ENCODE measurements at regions not wholly inside any gene's neighbourhood (a gene's known extent, or its start where the extent isn't known, plus 50 kb on each side); places are given as distances from the start of the nearest gene placed in this dataset.
A peak's percentile ranks its signal among the peaks of the same experiment; 100 is the strongest.

GRCh38 chr7:3094701-3095445 lies 51.2 kb upstream of the CARD11 start:
- in situ Hi-C loops (cut with MboI; ENCODE audit: low sequenced_read_pairs), result no loop called here

GRCh38 chr7:3097734-3098133 lies 54.1 kb upstream of the CARD11 start:
- in situ Hi-C loops (cut with MboI; ENCODE audit: low sequenced_read_pairs), result no loop called here

More at GRCh38 chr7:3094701-3095445, 51.2 kb upstream of the CARD11 start:
- Histone ChIP-seq H3K4me3 (no peak overlapping the region), H3K9me3 (no peaks in the 10 kb centered on the region), H3K27me3 (ENCODE audit: low read depth) (no peaks in the 10 kb centered on the region), H3K36me3 (replicated peaks) (no peaks in the 10 kb centered on the region), H3K4me1 (no peaks in the 10 kb centered on the region)
- DNase-seq (ENCODE audit: low spot score in 2 of 2), result no peak

GRCh38 chr7:3102159-3102558 lies 58.5 kb upstream of the CARD11 start:
- H3K4me3 ChIP-seq, result no peak overlapping the region
- no peaks in the 10 kb centered on the region for H3K4me1 ChIP-seq
- in situ Hi-C loops (cut with MboI; ENCODE audit: low sequenced_read_pairs), result no loop called here
- H3K36me3 ChIP-seq (replicated peaks), result no peaks in the 10 kb centered on the region
- H3K9me3 ChIP-seq, result no peaks in the 10 kb centered on the region
- DNase-seq (ENCODE audit: low spot score in 2 of 2), result no peak
- H3K27me3 ChIP-seq (ENCODE audit: low read depth), result no peaks in the 10 kb centered on the region

More at GRCh38 chr7:3097734-3098133, 54.1 kb upstream of the CARD11 start:
- Histone ChIP-seq H3K27me3 (ENCODE audit: low read depth) (no peaks in the 10 kb centered on the region), H3K4me1 (no peaks in the 10 kb centered on the region), H3K36me3 (replicated peaks) (no peaks in the 10 kb centered on the region), H3K4me3 (no peak overlapping the region), H3K9me3 (no peaks in the 10 kb centered on the region)
- DNase-seq (ENCODE audit: low spot score in 2 of 2), result no peak

GRCh38 chr7:3103614-3104398 lies 60.1 kb upstream of the CARD11 start:
- H3K4me1 ChIP-seq, result no peaks in the 10 kb centered on the region
- H3K4me3 ChIP-seq, result no peak overlapping the region
- H3K36me3 ChIP-seq (replicated peaks), result no peaks in the 10 kb centered on the region
- no peaks in the 10 kb centered on the region for H3K27me3 ChIP-seq (ENCODE audit: low read depth)
- no peaks in the 10 kb centered on the region for H3K9me3 ChIP-seq
- DNase-seq (ENCODE audit: low spot score in 2 of 2), result no peak
- in situ Hi-C loops (cut with MboI; ENCODE audit: low sequenced_read_pairs), result no loop called here

- no peak overlapping the region for H3K4me3 ChIP-seq
- DNase-seq (ENCODE audit: low spot score in 2 of 2), result no peak
- no peaks in the 10 kb centered on the region for H3K36me3 ChIP-seq (replicated peaks)
- in situ Hi-C loops (cut with MboI; ENCODE audit: low sequenced_read_pairs), result no loop called here
- no peaks in the 10 kb centered on the region for H3K4me1 ChIP-seq
- H3K9me3 ChIP-seq, result no peaks in the 10 kb centered on the region
- H3K27me3 ChIP-seq (ENCODE audit: low read depth), result no peaks in the 10 kb centered on the region
These were observed 62.2 kb upstream of the CARD11 start for GRCh38 chr7:3105856-3106255.

- no peak overlapping the region for H3K4me3 ChIP-seq
- in situ Hi-C loops (cut with MboI; ENCODE audit: low sequenced_read_pairs), result no loop called here
These were observed 62.7 kb upstream of the CARD11 start for GRCh38 chr7:3106361-3106826.

GRCh38 chr7:3107228-3107763 lies 63.6 kb upstream of the CARD11 start:
- in situ Hi-C loops (cut with MboI; ENCODE audit: low sequenced_read_pairs), result no loop called here

More at GRCh38 chr7:3106361-3106826, 62.7 kb upstream of the CARD11 start:
- Histone ChIP-seq H3K36me3 (replicated peaks) (no peaks in the 10 kb centered on the region), H3K9me3 (no peaks in the 10 kb centered on the region), H3K4me1 (no peaks in the 10 kb centered on the region), H3K27me3 (ENCODE audit: low read depth) (no peaks in the 10 kb centered on the region)
- DNase-seq (ENCODE audit: low spot score in 2 of 2), result no peak

GRCh38 chr7:3107889-3108570 lies 64.4 kb upstream of the CARD11 start:
- in situ Hi-C loops (cut with MboI; ENCODE audit: low sequenced_read_pairs), result no loop called here
- no peak for DNase-seq (ENCODE audit: low spot score in 2 of 2)
- Histone ChIP-seq H3K4me3 (no peak overlapping the region), H3K4me1 (no peaks in the 10 kb centered on the region), H3K27me3 (ENCODE audit: low read depth) (no peaks in the 10 kb centered on the region), H3K9me3 (no peaks in the 10 kb centered on the region), H3K36me3 (replicated peaks) (no peaks in the 10 kb centered on the region)

More at GRCh38 chr7:3107228-3107763, 63.6 kb upstream of the CARD11 start:
- no peak for DNase-seq (ENCODE audit: low spot score in 2 of 2)
- H3K9me3 ChIP-seq, result no peaks in the 10 kb centered on the region
- no peaks in the 10 kb centered on the region for H3K4me1 ChIP-seq
- H3K36me3 ChIP-seq (replicated peaks), result no peaks in the 10 kb centered on the region
- H3K27me3 ChIP-seq (ENCODE audit: low read depth), result no peaks in the 10 kb centered on the region
- no peak overlapping the region for H3K4me3 ChIP-seq

- Histone ChIP-seq H3K27me3 (ENCODE audit: low read depth) (no peaks in the 10 kb centered on the region), H3K4me1 (no peaks in the 10 kb centered on the region), H3K4me3 (no peak overlapping the region), H3K9me3 (no peaks in the 10 kb centered on the region), H3K36me3 (replicated peaks) (no peaks in the 10 kb centered on the region)
- in situ Hi-C loops (cut with MboI; ENCODE audit: low sequenced_read_pairs), result no loop called here
- no peak for DNase-seq (ENCODE audit: low spot score in 2 of 2)
These were observed 65.7 kb upstream of the CARD11 start for GRCh38 chr7:3109311-3109915.

GRCh38 chr7:3112479-3113134 lies 68.9 kb upstream of the CARD11 start:
- H3K36me3 ChIP-seq (replicated peaks), result no peaks in the 10 kb centered on the region
- in situ Hi-C loops (cut with MboI; ENCODE audit: low sequenced_read_pairs), result no loop called here
- H3K4me3 ChIP-seq, result no peak overlapping the region
- H3K4me1 ChIP-seq, result no peaks in the 10 kb centered on the region
- H3K27me3 ChIP-seq (ENCODE audit: low read depth), result no peaks in the 10 kb centered on the region
- DNase-seq (ENCODE audit: low spot score in 2 of 2), result peak in 1 of 2 experiments; percentile 18
- no peaks in the 10 kb centered on the region for H3K9me3 ChIP-seq

- Histone ChIP-seq H3K36me3 (replicated peaks) (no peaks in the 10 kb centered on the region), H3K4me1 (no peaks in the 10 kb centered on the region), H3K27me3 (ENCODE audit: low read depth) (no peaks in the 10 kb centered on the region), H3K9me3 (no peaks in the 10 kb centered on the region), H3K4me3 (no peak overlapping the region)
- in situ Hi-C loops (cut with MboI; ENCODE audit: low sequenced_read_pairs), result no loop called here
- DNase-seq (ENCODE audit: low spot score in 2 of 2), result no peak
These were observed 71.2 kb upstream of the CARD11 start for GRCh38 chr7:3114917-3115316.

- in situ Hi-C loops (cut with MboI; ENCODE audit: low sequenced_read_pairs), result no loop called here
- Histone ChIP-seq H3K4me1 (no peaks in the 10 kb centered on the region), H3K4me3 (no peak overlapping the region), H3K9me3 (no peaks in the 10 kb centered on the region), H3K27me3 (ENCODE audit: low read depth) (no peaks in the 10 kb centered on the region), H3K36me3 (replicated peaks) (no peaks in the 10 kb centered on the region)
- DNase-seq (ENCODE audit: low spot score in 2 of 2), result no peak
These were observed 73.4 kb upstream of the CARD11 start for GRCh38 chr7:3117081-3117480.

All from HAP-1 (cell line).